ENCODE measurements at regions not wholly inside any gene's neighbourhood (a gene's known extent, or its start where the extent isn't known, plus 50 kb on each side); places are given as distances from the start of the nearest gene placed in this dataset.

DNA sequence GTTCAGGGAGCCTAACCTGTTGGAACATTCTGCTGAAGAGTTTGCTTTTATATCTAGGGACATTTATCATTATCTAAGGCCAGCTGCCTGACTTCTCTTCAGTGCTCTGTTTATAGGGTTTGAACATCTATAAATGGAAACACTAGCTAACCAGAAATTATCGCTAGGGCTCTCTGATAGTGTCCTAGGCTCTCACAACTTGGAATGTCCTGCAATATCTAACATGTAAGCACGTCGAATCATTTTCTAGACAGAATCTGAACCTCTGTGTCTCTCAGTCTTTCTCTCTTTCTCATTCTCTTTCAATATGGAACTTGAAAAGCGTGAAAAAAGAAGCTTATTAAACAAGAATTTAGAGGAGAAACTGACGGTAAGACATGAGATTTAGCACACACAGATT lies 92.5 kb upstream of the MLIP start:
- no peak for ATAC-seq (ENCODE audit: low FRiP score)
- DNase-seq (ENCODE audit: low spot score): no peak
- TF ChIP-seq, protein P1, sequence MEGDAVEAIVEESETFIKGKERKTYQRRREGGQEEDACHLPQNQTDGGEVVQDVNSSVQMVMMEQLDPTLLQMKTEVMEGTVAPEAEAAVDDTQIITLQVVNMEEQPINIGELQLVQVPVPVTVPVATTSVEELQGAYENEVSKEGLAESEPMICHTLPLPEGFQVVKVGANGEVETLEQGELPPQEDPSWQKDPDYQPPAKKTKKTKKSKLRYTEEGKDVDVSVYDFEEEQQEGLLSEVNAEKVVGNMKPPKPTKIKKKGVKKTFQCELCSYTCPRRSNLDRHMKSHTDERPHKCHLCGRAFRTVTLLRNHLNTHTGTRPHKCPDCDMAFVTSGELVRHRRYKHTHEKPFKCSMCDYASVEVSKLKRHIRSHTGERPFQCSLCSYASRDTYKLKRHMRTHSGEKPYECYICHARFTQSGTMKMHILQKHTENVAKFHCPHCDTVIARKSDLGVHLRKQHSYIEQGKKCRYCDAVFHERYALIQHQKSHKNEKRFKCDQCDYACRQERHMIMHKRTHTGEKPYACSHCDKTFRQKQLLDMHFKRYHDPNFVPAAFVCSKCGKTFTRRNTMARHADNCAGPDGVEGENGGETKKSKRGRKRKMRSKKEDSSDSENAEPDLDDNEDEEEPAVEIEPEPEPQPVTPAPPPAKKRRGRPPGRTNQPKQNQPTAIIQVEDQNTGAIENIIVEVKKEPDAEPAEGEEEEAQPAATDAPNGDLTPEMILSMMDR (IDR thresholded peaks at IDR 0.05): no peak

DNA sequence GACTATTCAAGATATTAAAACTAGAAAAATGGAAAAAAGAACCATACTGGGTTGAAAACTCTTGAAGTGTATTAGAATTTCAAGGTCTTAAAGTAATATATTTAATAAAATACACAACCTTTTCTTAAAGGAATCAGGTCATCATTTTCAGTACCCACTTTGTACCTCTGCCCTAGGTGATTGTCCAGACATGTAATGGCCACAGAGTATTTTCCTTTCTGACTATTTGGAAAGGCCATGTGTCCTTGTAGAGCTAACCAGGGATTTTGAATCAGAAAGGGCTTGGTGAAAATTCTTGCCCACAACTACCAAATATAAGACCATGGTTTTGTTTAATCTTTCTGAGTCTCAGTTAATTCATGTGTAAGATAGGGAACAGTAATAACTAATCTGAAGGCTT lies 91.4 kb upstream of the MLIP start:
- ATAC-seq (ENCODE audit: low FRiP score) (no peak), DNase-seq (ENCODE audit: low spot score) (no peak)
- TF ChIP-seq, protein P1 (IDR thresholded peaks at IDR 0.05): no peak

DNA sequence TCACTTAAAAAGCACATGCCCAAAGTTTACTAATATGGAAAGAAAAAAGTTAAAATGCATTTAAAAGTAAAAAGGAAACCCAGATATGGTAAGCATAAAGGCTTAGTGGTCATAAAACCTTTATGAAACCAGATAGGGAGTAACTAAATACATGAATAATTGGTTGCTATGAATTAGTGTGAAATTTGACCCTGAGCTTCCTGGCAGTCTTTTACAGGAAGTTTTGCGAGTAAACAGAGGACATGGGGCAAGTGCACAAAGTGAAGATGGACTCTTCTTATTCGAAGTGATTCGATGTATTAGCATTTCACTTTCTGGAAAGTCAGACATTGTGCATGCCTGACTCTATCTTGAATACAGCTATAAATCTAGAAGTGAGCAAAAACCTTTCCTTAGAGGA lies 90.9 kb upstream of the MLIP start:
- TF ChIP-seq, protein P1 (IDR thresholded peaks at IDR 0.05): no peak
- no peak for ATAC-seq (ENCODE audit: low FRiP score)
- no peak for DNase-seq (ENCODE audit: low spot score)

DNA sequence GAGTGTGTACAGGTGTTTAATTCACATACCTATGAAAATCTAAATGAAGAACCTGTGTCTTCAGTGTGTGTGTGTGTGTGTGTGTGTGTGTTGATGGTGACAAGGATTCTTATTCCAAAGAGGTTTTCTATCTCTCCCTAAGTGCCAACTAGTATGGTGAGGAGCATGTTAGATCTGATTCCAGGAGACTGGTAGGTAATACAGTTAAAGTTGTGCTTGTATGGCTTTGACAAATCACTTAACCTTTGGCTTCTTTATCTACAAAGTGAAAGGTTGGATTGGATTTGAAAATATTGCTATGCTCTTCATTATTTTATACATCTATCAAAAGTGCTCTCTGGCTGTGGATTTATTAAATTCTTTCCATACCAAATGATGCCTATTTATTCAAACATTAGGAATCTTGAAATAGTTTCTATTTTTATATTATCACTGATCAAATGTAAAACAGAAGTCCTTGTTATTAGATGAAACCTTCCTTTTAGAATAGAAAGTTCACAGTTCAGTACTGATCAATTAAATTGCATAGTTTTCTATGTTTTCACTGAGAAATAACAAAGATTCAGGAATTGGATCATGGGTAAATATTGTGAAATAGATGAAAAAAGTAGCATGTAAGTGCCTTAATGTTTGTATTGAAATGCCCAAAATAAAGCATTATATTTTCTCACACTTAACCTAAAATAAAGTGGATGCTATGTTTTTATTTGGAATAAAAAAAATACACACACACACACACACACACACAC lies 84.4 kb upstream of the MLIP start:
- TF ChIP-seq, protein P1 (IDR thresholded peaks at IDR 0.05): no peak
- DNase-seq (ENCODE audit: low spot score): no peak
- ATAC-seq (ENCODE audit: low FRiP score): no peak

DNA sequence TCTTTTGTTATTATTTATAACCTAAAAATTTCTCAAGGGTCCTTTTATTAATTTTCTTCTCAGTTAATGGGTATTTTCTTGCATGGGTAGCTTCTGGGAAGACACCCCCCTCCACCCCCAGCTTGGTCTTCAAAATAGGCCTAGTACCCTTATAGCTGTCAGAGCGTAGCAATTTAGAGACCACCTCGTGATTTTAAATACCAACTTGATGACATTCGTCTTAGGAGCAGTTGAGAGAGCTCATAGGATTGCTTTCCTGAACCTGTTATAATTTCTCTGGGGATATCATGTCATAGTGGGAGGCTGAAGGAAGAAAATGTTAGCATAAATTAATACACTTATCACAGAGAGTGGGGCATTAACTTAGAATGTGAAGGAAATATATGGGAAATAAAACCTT lies 83.1 kb upstream of the MLIP start:
- TF ChIP-seq, protein P1 (IDR thresholded peaks at IDR 0.05): no peak
- ATAC-seq (ENCODE audit: low FRiP score) (no peak), DNase-seq (ENCODE audit: low spot score) (no peak)

DNA sequence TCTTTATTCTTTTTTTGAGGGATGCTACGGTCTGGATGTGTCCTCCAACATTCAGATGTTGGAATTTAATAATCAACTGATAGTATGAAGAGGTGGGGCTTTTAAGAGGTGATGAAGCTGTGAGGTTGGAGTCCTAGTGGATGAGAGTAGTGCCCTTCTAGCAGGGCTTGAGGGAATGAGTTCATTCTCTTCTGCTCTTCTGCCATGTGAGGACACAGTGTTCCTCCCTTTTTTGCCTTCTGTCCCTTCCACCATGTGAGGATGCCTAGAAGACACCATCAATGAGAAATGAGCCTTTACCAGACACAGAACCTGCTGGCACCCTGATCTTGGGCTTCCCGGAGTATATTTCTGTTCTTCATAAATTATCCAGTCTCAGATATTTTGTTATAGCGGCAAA lies 82.1 kb upstream of the MLIP start:
- no peak for ATAC-seq (ENCODE audit: low FRiP score)

DNA sequence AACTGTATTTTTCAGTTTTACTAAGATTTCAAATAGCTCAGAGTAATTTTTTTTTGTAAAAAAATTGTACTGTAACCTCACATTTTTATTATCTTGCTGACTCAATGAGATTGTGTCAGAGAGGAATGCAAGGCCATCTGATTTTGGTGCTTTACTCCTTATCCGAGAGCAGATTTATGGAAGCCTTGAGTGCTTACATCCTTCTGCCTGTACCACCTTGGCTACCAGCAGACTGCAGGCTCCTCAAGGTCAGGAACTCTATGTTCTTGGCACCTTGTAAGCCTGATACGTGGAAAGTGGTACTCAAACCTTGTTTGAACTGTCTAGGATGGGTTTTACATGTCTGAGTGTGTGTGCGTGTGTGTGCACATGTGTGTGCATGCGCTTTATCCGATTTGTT lies 80.1 kb upstream of the MLIP start:
- ATAC-seq (ENCODE audit: low FRiP score): no peak
- no peak for DNase-seq (ENCODE audit: low spot score)
- TF ChIP-seq, protein P1 (IDR thresholded peaks at IDR 0.05): no peak

More for the DNA sequence above, 82.1 kb upstream of the MLIP start:
- no peak for DNase-seq (ENCODE audit: low spot score)
- TF ChIP-seq, protein P1 (IDR thresholded peaks at IDR 0.05): no peak

Data from omental fat pad (tissue), 3 donors.